HCT116 (cell line): ENCODE measurements at regions not wholly inside any gene's neighbourhood (a gene's known extent, or its start where the extent isn't known, plus 50 kb on each side); places are given as distances from the start of the nearest gene placed in this dataset.

Experiments
- ATAC-seq: fragments of 200-7000 bp; cut with Tn5 transposase; 2 replicates; pipeline ENCODE4 v1.9.1; 2020; ENCODE audit warnings: mild to moderate bottlenecking, moderate library complexity
- BruUV-seq: library from RNA; stranded (reverse); fragments of 400-500 nt; replicated peaks from 2 replicates; lab custom pipeline; 2021; lab: Mats Ljungman, UMichigan
- CTCF ChIA-PET: fragments of 300-600 bp; sonication (Branson Sonifier 250); formaldehyde crosslinking; loops from one replicate; lab custom pipeline; 2021; ENCODE audit warnings: antibody characterized with exemption; lab: Charles Lee
- POLR2A ChIA-PET: fragments of 300-600, 350-600 bp; sonication (Branson Sonifier 250); formaldehyde crosslinking; loops from one replicate; lab custom pipeline; 2021; ENCODE audit warnings: antibody characterized with exemption; lab: Charles Lee
- RAD21 ChIA-PET, 2 experiments: fragments of 300-600 bp; sonication (Branson Sonifier 250); formaldehyde crosslinking; loops; one replicate each; lab custom pipeline; 2023; ENCODE audit warnings: low total read pairs in 2 of 2; ENCODE audit not compliant: uncharacterized antibody in 2 of 2, unreplicated experiment in 2 of 2, low non-redundant PET in 1 of 2; lab: Charles Lee
- DNase-seq: peaks from one replicate; pipeline ENCODE4 v3.0.0-alpha.2; 2010; ENCODE audit warnings: low read depth, low spot score
- H2AFZ ChIP-seq: fragments of 200-600 bp; shearing (Covaris generic), sonication (generic); 2 replicates; pipeline ENCODE4 v1.6.1; 2017; ENCODE audit warnings: low read depth, mixed run types, mixed read lengths, antibody characterized with exemption, low read length; ENCODE audit not compliant: poor library complexity, severe bottlenecking
- H3K27ac ChIP-seq: 2 replicates; pipeline ENCODE4 v1.5.1; 2012; ENCODE audit warnings: low read depth, low read length
- H3K27me3 ChIP-seq: fragments of 200-600 bp; sonication (generic); 2 replicates; pipeline ENCODE4 v1.6.1; 2016; ENCODE audit warnings: mixed run types, low read length, mixed read lengths; ENCODE audit not compliant: insufficient read depth
- H3K36me3 ChIP-seq, 2 experiments: fragments of 200-500 bp in 1 of 2; fragments of 200-600 bp in 1 of 2; sonication (Bioruptor generic) in 1 of 2; sonication (generic) in 1 of 2; 2 replicates each; pipeline versions ENCODE4 v1.5.1 to v1.6.1; 2014 to 2016; ENCODE audit warnings: low read length in 2 of 2, inconsistent platforms in 1 of 2, mixed read lengths in 1 of 2, mixed run types in 1 of 2; ENCODE audit not compliant: insufficient read depth in 2 of 2, control insufficient read depth in 1 of 2
- H3K4me1 ChIP-seq, 2 experiments: fragments of 200-600 bp in 1 of 2; sonication (generic) in 1 of 2; 2 replicates each; pipeline versions ENCODE4 v1.5.1 to v1.6.1; 2012 to 2017; ENCODE audit warnings: low read length in 2 of 2, inconsistent platforms in 1 of 2, mild to moderate bottlenecking in 1 of 2, mixed read lengths in 1 of 2, mixed run types in 1 of 2, moderate library complexity in 1 of 2; ENCODE audit not compliant: insufficient read depth in 2 of 2, control insufficient read depth in 1 of 2
- H3K4me2 ChIP-seq: fragments of 200-600 bp; sonication (generic); 2 replicates; pipeline ENCODE4 v1.6.1; 2017; ENCODE audit warnings: mixed run types, low read length, mixed read lengths
- H3K4me3 ChIP-seq, 2 experiments: fragments of 200-600 bp in 1 of 2; sonication (generic) in 1 of 2; replicated peaks in 1 of 2; 2 replicates each; pipeline ENCODE4 v1.5.1; 2011 to 2016; ENCODE audit warnings: low read length in 2 of 2, control low read depth in 1 of 2, low read depth in 1 of 2, mild to moderate bottlenecking in 1 of 2, mixed read lengths in 1 of 2, mixed run types in 1 of 2
- H3K79me2 ChIP-seq: fragments of 200-600 bp; sonication (generic); 2 replicates; pipeline ENCODE4 v1.6.1; 2017; ENCODE audit warnings: mild to moderate bottlenecking, mixed run types, low read length, moderate library complexity, mixed read lengths; ENCODE audit not compliant: insufficient read depth
- H3K9ac ChIP-seq: fragments of 200-600 bp; sonication (generic); 2 replicates; pipeline ENCODE4 v1.6.1; 2016; ENCODE audit warnings: low read length, mixed read lengths
- H3K9me2 ChIP-seq: fragments of 200-600 bp; sonication (generic), shearing (Covaris generic); 2 replicates; pipeline ENCODE4 v1.6.1; 2017; ENCODE audit warnings: mixed run types, mild to moderate bottlenecking, moderate library complexity; ENCODE audit not compliant: insufficient read depth
- H3K9me3 ChIP-seq, 2 experiments: fragments of 200-500 bp in 1 of 2; fragments of 200-600 bp in 1 of 2; sonication (Bioruptor generic) in 1 of 2; sonication (generic) in 1 of 2; 2 replicates each; pipeline ENCODE4 v1.6.1; 2014 to 2017; ENCODE audit warnings: low read length in 2 of 2, mixed read lengths in 2 of 2, inconsistent platforms in 1 of 2, low read depth in 1 of 2, mild to moderate bottlenecking in 1 of 2, mixed run types in 1 of 2, moderate library complexity in 1 of 2; ENCODE audit not compliant: control insufficient read depth in 1 of 2, insufficient read depth in 1 of 2
- H4K20me1 ChIP-seq: fragments of 200-600 bp; sonication (generic), shearing (Covaris generic); 2 replicates; pipeline ENCODE4 v1.6.1; 2017; ENCODE audit warnings: mixed run types, mild to moderate bottlenecking, moderate library complexity; ENCODE audit not compliant: insufficient read depth
- CBX3 ChIP-seq: IDR thresholded peaks from 2 replicates; pipeline ENCODE4 v1.6.1; 2012; ENCODE audit warnings: low read depth
- EGR1 ChIP-seq: IDR thresholded peaks from 2 replicates; pipeline ENCODE4 v1.6.1; 2012; ENCODE audit warnings: low read depth
- ELF1 ChIP-seq: IDR thresholded peaks from 2 replicates; pipeline ENCODE4 v1.6.1; 2012; ENCODE audit warnings: low read depth, borderline replicate concordance
- EZH2phosphoT487 ChIP-seq: fragments of 200-600 bp; IDR thresholded peaks from 2 replicates; pipeline ENCODE4 v1.6.1; 2018; ENCODE audit warnings: antibody characterized with exemption, borderline replicate concordance
- POLR2A ChIP-seq: IDR thresholded peaks from 2 replicates; pipeline ENCODE4 v1.7.0; 2011; ENCODE audit warnings: borderline replicate concordance; ENCODE audit not compliant: insufficient read depth, insufficient read length; ENCODE audit errors: extremely low read depth
- RAD21 ChIP-seq: IDR thresholded peaks from 2 replicates; pipeline ENCODE4 v1.6.1; 2012; ENCODE audit warnings: low read depth, mild to moderate bottlenecking
- YY1 ChIP-seq: IDR thresholded peaks from 2 replicates; pipeline ENCODE4 v1.6.1; 2011; ENCODE audit warnings: low read length, low read depth, moderate library complexity, mild to moderate bottlenecking; ENCODE audit not compliant: insufficient replicate concordance; ENCODE audit errors: extremely low read depth
- ZFX ChIP-seq: fragments of 450-650 bp; IDR thresholded peaks from 2 replicates; pipeline ENCODE4 v1.6.1; 2017
- intact Hi-C: fragments of 100-400 bp; cut with micrococcal nuclease; formaldehyde crosslinking; loops from 2 replicates; pipeline ENCODE4 v1.10.0; 2022
- TF ChIP-seq, protein P1 (sequence below): IDR thresholded peaks from 2 replicates; pipeline ENCODE4 v1.6.1; 2012
- TF ChIP-seq, protein P2 (sequence below): IDR thresholded peaks from 2 replicates; pipeline ENCODE4 v1.6.1; 2012; ENCODE audit warnings: low read depth
- TF ChIP-seq, protein P3 (sequence below): IDR thresholded peaks from 2 replicates; pipeline ENCODE4 v1.6.1; 2011; ENCODE audit warnings: mild to moderate bottlenecking, low read length, moderate library complexity; ENCODE audit not compliant: insufficient replicate concordance; ENCODE audit errors: extremely low read depth

DNA sequence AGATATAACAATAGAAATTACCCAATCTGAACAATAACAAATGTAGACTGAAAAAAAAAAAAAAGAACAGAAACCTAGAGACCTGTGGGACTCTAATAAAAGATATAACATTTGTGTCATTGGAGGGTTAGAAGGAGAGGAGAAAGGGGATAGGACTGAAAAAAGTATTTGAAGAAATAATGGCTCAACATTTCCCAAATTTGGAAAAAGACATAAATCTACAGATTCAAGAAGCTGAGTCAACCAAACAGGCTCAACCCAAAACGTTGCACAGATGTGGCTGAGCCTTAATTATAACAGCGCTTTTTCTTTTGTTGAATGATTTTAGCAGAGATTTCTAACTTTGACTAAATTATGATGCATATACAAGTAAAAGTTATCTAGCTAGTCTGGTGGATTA lies 131.3 kb downstream of the TMTC3 start:
- H4K20me1 ChIP-seq: no peaks in the 10 kb centered on the region
- no peaks in the 10 kb centered on the region for H3K27me3 ChIP-seq
- peak overlapping the region; percentile 23 for H2AFZ ChIP-seq
- POLR2A ChIA-PET: no interaction called here
- no peak overlapping the region for H3K4me2 ChIP-seq
- H3K36me3 ChIP-seq: no peaks in the 10 kb centered on the region
- ATAC-seq (no peak), DNase-seq (no peak)
- H3K9me3 ChIP-seq: no peaks in the 10 kb centered on the region
- H3K27ac ChIP-seq: no peak overlapping the region
- no peak overlapping the region for H3K4me3 ChIP-seq
- TF ChIP-seq POLR2A (no peak), YY1 (no peak), EGR1 (no peak), ELF1 (no peak), EZH2phosphoT487 (no peak), RAD21 (no peak), ZFX (no peak), CBX3 (no peak)
- TF ChIP-seq, protein P1, sequence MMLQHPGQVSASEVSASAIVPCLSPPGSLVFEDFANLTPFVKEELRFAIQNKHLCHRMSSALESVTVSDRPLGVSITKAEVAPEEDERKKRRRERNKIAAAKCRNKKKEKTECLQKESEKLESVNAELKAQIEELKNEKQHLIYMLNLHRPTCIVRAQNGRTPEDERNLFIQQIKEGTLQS: no peak
- TF ChIP-seq, protein P2, sequence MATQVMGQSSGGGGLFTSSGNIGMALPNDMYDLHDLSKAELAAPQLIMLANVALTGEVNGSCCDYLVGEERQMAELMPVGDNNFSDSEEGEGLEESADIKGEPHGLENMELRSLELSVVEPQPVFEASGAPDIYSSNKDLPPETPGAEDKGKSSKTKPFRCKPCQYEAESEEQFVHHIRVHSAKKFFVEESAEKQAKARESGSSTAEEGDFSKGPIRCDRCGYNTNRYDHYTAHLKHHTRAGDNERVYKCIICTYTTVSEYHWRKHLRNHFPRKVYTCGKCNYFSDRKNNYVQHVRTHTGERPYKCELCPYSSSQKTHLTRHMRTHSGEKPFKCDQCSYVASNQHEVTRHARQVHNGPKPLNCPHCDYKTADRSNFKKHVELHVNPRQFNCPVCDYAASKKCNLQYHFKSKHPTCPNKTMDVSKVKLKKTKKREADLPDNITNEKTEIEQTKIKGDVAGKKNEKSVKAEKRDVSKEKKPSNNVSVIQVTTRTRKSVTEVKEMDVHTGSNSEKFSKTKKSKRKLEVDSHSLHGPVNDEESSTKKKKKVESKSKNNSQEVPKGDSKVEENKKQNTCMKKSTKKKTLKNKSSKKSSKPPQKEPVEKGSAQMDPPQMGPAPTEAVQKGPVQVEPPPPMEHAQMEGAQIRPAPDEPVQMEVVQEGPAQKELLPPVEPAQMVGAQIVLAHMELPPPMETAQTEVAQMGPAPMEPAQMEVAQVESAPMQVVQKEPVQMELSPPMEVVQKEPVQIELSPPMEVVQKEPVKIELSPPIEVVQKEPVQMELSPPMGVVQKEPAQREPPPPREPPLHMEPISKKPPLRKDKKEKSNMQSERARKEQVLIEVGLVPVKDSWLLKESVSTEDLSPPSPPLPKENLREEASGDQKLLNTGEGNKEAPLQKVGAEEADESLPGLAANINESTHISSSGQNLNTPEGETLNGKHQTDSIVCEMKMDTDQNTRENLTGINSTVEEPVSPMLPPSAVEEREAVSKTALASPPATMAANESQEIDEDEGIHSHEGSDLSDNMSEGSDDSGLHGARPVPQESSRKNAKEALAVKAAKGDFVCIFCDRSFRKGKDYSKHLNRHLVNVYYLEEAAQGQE: no peak
- TF ChIP-seq, protein P3, sequence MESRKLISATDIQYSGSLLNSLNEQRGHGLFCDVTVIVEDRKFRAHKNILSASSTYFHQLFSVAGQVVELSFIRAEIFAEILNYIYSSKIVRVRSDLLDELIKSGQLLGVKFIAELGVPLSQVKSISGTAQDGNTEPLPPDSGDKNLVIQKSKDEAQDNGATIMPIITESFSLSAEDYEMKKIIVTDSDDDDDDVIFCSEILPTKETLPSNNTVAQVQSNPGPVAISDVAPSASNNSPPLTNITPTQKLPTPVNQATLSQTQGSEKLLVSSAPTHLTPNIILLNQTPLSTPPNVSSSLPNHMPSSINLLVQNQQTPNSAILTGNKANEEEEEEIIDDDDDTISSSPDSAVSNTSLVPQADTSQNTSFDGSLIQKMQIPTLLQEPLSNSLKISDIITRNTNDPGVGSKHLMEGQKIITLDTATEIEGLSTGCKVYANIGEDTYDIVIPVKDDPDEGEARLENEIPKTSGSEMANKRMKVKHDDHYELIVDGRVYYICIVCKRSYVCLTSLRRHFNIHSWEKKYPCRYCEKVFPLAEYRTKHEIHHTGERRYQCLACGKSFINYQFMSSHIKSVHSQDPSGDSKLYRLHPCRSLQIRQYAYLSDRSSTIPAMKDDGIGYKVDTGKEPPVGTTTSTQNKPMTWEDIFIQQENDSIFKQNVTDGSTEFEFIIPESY: no peak
- no peaks in the 10 kb centered on the region for H3K4me1 ChIP-seq
- intact Hi-C loops: no loop called here
- H3K79me2 ChIP-seq: no peaks in the 10 kb centered on the region
- RAD21 ChIA-PET: no interaction called here
- H3K9me2 ChIP-seq: no peaks in the 10 kb centered on the region
- no peak overlapping the region for H3K9ac ChIP-seq
- no TSS peak for BruUV-seq
- CTCF ChIA-PET: no interaction called here
